ENCODE measurements at regions not wholly inside any gene's neighbourhood (a gene's known extent, or its start where the extent isn't known, plus 50 kb on each side); places are given as distances from the start of the nearest gene placed in this dataset.

GRCh38 chr4:162582180-162582579 lies 418.4 kb upstream of the FSTL5 start:
- DNase-seq (ENCODE audit: low spot score) (no peak), ATAC-seq (no peak)
- no peak overlapping the region for H2AFZ ChIP-seq
- Mint-ChIP-seq H3K27me3 (ENCODE audit: insufficient read depth, low read depth, poor library complexity) (no peaks in the 10 kb centered on the region), H3K4me3 (no peak overlapping the region), H3K9me3 (no peaks in the 10 kb centered on the region), H3K36me3 (ENCODE audit: low read depth) (no peaks in the 10 kb centered on the region), H3K4me1 (no peaks in the 10 kb centered on the region), H3K27ac (no peak overlapping the region)
- H3K27ac ChIP-seq (ENCODE audit: low read depth) = no peak overlapping the region
- TF ChIP-seq POLR2AphosphoS5 (IDR thresholded peaks at IDR 0.05; ENCODE audit: low read depth) (no peak), JUNB (IDR thresholded peaks at IDR 0.05; ENCODE audit: unreplicated experiment) (no peak), EZH2 (IDR thresholded peaks at IDR 0.05; ENCODE audit: low read depth, unreplicated experiment) (no peak), EZH2phosphoT487 (IDR thresholded peaks at IDR 0.05; ENCODE audit: unreplicated experiment) (no peak), NANOG (IDR thresholded peaks at IDR 0.05; ENCODE audit: borderline replicate concordance) (no peak), ZNF114 (CRISPR knock-in tag; IDR thresholded peaks at IDR 0.05) (no peak), ETS1 (IDR thresholded peaks at IDR 0.05) (no peak), CREB1 (CRISPR knock-in tag; IDR thresholded peaks at IDR 0.05; ENCODE audit: low read depth) (no peak), STAT1 (IDR thresholded peaks at IDR 0.05; ENCODE audit: unreplicated experiment) (no peak), ZNF331 (CRISPR knock-in tag; IDR thresholded peaks at IDR 0.05; ENCODE audit: low read depth) (no peak)
- TF ChIP-seq, protein P1, sequence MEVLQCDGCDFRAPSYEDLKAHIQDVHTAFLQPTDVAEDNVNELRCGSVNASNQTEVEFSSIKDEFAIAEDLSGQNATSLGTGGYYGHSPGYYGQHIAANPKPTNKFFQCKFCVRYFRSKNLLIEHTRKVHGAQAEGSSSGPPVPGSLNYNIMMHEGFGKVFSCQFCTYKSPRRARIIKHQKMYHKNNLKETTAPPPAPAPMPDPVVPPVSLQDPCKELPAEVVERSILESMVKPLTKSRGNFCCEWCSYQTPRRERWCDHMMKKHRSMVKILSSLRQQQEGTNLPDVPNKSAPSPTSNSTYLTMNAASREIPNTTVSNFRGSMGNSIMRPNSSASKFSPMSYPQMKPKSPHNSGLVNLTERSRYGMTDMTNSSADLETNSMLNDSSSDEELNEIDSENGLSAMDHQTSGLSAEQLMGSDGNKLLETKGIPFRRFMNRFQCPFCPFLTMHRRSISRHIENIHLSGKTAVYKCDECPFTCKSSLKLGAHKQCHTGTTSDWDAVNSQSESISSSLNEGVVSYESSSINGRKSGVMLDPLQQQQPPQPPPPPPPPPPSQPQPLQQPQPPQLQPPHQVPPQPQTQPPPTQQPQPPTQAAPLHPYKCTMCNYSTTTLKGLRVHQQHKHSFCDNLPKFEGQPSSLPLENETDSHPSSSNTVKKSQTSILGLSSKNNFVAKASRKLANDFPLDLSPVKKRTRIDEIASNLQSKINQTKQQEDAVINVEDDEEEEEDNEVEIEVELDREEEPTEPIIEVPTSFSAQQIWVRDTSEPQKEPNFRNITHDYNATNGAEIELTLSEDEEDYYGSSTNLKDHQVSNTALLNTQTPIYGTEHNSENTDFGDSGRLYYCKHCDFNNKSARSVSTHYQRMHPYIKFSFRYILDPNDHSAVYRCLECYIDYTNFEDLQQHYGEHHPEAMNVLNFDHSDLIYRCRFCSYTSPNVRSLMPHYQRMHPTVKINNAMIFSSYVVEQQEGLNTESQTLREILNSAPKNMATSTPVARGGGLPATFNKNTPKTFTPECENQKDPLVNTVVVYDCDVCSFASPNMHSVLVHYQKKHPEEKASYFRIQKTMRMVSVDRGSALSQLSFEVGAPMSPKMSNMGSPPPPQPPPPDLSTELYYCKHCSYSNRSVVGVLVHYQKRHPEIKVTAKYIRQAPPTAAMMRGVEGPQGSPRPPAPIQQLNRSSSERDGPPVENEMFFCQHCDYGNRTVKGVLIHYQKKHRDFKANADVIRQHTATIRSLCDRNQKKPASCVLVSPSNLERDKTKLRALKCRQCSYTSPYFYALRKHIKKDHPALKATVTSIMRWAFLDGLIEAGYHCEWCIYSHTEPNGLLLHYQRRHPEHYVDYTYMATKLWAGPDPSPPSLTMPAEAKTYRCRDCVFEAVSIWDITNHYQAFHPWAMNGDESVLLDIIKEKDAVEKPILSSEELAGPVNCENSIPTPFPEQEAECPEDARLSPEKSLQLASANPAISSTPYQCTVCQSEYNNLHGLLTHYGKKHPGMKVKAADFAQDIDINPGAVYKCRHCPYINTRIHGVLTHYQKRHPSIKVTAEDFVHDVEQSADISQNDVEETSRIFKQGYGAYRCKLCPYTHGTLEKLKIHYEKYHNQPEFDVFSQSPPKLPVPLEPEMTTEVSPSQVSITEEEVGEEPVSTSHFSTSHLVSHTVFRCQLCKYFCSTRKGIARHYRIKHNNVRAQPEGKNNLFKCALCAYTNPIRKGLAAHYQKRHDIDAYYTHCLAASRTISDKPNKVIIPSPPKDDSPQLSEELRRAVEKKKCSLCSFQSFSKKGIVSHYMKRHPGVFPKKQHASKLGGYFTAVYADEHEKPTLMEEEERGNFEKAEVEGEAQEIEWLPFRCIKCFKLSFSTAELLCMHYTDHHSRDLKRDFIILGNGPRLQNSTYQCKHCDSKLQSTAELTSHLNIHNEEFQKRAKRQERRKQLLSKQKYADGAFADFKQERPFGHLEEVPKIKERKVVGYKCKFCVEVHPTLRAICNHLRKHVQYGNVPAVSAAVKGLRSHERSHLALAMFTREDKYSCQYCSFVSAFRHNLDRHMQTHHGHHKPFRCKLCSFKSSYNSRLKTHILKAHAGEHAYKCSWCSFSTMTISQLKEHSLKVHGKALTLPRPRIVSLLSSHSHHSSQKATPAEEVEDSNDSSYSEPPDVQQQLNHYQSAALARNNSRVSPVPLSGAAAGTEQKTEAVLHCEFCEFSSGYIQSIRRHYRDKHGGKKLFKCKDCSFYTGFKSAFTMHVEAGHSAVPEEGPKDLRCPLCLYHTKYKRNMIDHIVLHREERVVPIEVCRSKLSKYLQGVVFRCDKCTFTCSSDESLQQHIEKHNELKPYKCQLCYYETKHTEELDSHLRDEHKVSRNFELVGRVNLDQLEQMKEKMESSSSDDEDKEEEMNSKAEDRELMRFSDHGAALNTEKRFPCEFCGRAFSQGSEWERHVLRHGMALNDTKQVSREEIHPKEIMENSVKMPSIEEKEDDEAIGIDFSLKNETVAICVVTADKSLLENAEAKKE (CRISPR knock-in tag; IDR thresholded peaks at IDR 0.05) = no peak
- TF ChIP-seq, protein P2, sequence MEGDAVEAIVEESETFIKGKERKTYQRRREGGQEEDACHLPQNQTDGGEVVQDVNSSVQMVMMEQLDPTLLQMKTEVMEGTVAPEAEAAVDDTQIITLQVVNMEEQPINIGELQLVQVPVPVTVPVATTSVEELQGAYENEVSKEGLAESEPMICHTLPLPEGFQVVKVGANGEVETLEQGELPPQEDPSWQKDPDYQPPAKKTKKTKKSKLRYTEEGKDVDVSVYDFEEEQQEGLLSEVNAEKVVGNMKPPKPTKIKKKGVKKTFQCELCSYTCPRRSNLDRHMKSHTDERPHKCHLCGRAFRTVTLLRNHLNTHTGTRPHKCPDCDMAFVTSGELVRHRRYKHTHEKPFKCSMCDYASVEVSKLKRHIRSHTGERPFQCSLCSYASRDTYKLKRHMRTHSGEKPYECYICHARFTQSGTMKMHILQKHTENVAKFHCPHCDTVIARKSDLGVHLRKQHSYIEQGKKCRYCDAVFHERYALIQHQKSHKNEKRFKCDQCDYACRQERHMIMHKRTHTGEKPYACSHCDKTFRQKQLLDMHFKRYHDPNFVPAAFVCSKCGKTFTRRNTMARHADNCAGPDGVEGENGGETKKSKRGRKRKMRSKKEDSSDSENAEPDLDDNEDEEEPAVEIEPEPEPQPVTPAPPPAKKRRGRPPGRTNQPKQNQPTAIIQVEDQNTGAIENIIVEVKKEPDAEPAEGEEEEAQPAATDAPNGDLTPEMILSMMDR (conservative IDR thresholded peaks at IDR 0.05; ENCODE audit: low read depth in 2 of 2) = no peak
- TF ChIP-seq, protein P3, sequence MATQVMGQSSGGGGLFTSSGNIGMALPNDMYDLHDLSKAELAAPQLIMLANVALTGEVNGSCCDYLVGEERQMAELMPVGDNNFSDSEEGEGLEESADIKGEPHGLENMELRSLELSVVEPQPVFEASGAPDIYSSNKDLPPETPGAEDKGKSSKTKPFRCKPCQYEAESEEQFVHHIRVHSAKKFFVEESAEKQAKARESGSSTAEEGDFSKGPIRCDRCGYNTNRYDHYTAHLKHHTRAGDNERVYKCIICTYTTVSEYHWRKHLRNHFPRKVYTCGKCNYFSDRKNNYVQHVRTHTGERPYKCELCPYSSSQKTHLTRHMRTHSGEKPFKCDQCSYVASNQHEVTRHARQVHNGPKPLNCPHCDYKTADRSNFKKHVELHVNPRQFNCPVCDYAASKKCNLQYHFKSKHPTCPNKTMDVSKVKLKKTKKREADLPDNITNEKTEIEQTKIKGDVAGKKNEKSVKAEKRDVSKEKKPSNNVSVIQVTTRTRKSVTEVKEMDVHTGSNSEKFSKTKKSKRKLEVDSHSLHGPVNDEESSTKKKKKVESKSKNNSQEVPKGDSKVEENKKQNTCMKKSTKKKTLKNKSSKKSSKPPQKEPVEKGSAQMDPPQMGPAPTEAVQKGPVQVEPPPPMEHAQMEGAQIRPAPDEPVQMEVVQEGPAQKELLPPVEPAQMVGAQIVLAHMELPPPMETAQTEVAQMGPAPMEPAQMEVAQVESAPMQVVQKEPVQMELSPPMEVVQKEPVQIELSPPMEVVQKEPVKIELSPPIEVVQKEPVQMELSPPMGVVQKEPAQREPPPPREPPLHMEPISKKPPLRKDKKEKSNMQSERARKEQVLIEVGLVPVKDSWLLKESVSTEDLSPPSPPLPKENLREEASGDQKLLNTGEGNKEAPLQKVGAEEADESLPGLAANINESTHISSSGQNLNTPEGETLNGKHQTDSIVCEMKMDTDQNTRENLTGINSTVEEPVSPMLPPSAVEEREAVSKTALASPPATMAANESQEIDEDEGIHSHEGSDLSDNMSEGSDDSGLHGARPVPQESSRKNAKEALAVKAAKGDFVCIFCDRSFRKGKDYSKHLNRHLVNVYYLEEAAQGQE (IDR thresholded peaks at IDR 0.05; ENCODE audit: unreplicated experiment) = no peak
- H3K4me3 ChIP-seq = no peak overlapping the region
- no peaks in the 10 kb centered on the region for H4K20me1 ChIP-seq (replicated peaks; ENCODE audit: insufficient read depth)
- no peaks in the 10 kb centered on the region for H3K27me3 ChIP-seq (ENCODE audit: insufficient read depth)
- H3K4me1 ChIP-seq (ENCODE audit: insufficient read depth) = peaks cover 3% of the 10 kb centered on the region
- no peaks in the 10 kb centered on the region for H3K9me2 ChIP-seq (ENCODE audit: insufficient read depth)
- no peaks in the 10 kb centered on the region for H3K36me3 ChIP-seq (ENCODE audit: insufficient read depth)
- no peaks in the 10 kb centered on the region for H3F3A ChIP-seq (replicated peaks; ENCODE audit: low read depth)
- no peak overlapping the region for H3K4me2 ChIP-seq
- no peaks in the 10 kb centered on the region for H3K79me2 ChIP-seq (replicated peaks; ENCODE audit: insufficient read depth)
